ENCODE measurements at regions not wholly inside any gene's neighbourhood (a gene's known extent, or its start where the extent isn't known, plus 50 kb on each side); places are given as distances from the start of the nearest gene placed in this dataset.

- BruUV-seq (replicated peaks), result no TSS peak
- DNase-seq (no peak), ATAC-seq (no peak)
- H3K36me3 ChIP-seq (ENCODE audit: low read depth, low read length), result no peaks in the 10 kb centered on the region
- no peak overlapping the region for H3K27ac ChIP-seq (ENCODE audit: low read length)
- TF ChIP-seq EZH2phosphoT487 (IDR thresholded peaks at IDR 0.05; ENCODE audit: borderline replicate concordance, low read length) (no peak), CTCF (conservative IDR thresholded peaks at IDR 0.05; ENCODE audit: low read depth, low read length) (no peak), EZH2 (IDR thresholded peaks at IDR 0.05; ENCODE audit: low read length, unreplicated experiment) (no peak)
- peaks cover 16% of the 10 kb centered on the region for H3K27me3 ChIP-seq (ENCODE audit: low read length)
- H2AFZ ChIP-seq (ENCODE audit: low read length), result no peak overlapping the region
- H3K4me1 ChIP-seq (ENCODE audit: insufficient read depth, low read length), result no peaks in the 10 kb centered on the region
- intact Hi-C loops (cut with micrococcal nuclease), result no loop called here
- no peaks in the 10 kb centered on the region for H3K79me2 ChIP-seq (ENCODE audit: low read length)
- H4K20me1 ChIP-seq (ENCODE audit: low read length), result no peaks in the 10 kb centered on the region
- POLR2A ChIA-PET (ENCODE audit: unreplicated experiment), result no interaction called here
- no peak overlapping the region for H3K9ac ChIP-seq (ENCODE audit: low read length)
- no peaks in the 10 kb centered on the region for H3F3A ChIP-seq (ENCODE audit: low read length, unreplicated experiment)
- no peak overlapping the region for H3K4me3 ChIP-seq (ENCODE audit: low read length)
- CTCF ChIA-PET, result no interaction called here
- no peak overlapping the region for H3K4me2 ChIP-seq (ENCODE audit: low read length)
- no peaks in the 10 kb centered on the region for H3K9me3 ChIP-seq (ENCODE audit: low read length)
- H3K9me2 ChIP-seq (replicated peaks; ENCODE audit: low read length), result no peaks in the 10 kb centered on the region
Measured at GRCh38 chr1:110282395-110282794, 56.8 kb upstream of the RBM15 start.

GRCh38 chr1:110283677-110284076 lies 55.5 kb upstream of the RBM15 start:
- Histone ChIP-seq H3K9ac (ENCODE audit: low read length) (no peak overlapping the region), H3K4me3 (ENCODE audit: low read length) (no peak overlapping the region), H3K79me2 (ENCODE audit: low read length) (no peaks in the 10 kb centered on the region), H3K9me2 (replicated peaks; ENCODE audit: low read length) (no peaks in the 10 kb centered on the region), H2AFZ (ENCODE audit: low read length) (no peak overlapping the region), H3K36me3 (ENCODE audit: low read depth, low read length) (no peaks in the 10 kb centered on the region), H3K27ac (ENCODE audit: low read length) (no peak overlapping the region), H3F3A (ENCODE audit: low read length, unreplicated experiment) (no peaks in the 10 kb centered on the region), H3K27me3 (ENCODE audit: low read length) (peaks cover 9% of the 10 kb centered on the region), H4K20me1 (ENCODE audit: low read length) (no peaks in the 10 kb centered on the region), H3K9me3 (ENCODE audit: low read length) (no peaks in the 10 kb centered on the region), H3K4me2 (ENCODE audit: low read length) (no peak overlapping the region), H3K4me1 (ENCODE audit: insufficient read depth, low read length) (no peaks in the 10 kb centered on the region)
- no peak for ATAC-seq
- intact Hi-C loops (cut with micrococcal nuclease), result no loop called here
- TF ChIP-seq EZH2 (IDR thresholded peaks at IDR 0.05; ENCODE audit: low read length, unreplicated experiment), result no peak
- no peak for TF ChIP-seq CTCF (conservative IDR thresholded peaks at IDR 0.05; ENCODE audit: low read depth, low read length)
- no peak for TF ChIP-seq EZH2phosphoT487 (IDR thresholded peaks at IDR 0.05; ENCODE audit: borderline replicate concordance, low read length)
- POLR2A ChIA-PET (ENCODE audit: unreplicated experiment), result no interaction called here
- CTCF ChIA-PET, result no interaction called here
- no TSS peak for BruUV-seq (replicated peaks)
- no peak for DNase-seq

GRCh38 chr1:110285316-110285715 lies 53.9 kb upstream of the RBM15 start:
- H3K27ac ChIP-seq (ENCODE audit: low read length), result no peak overlapping the region
- no peak for ATAC-seq
- H3K4me3 ChIP-seq (ENCODE audit: low read length), result no peak overlapping the region
- no peak for DNase-seq
- no peak overlapping the region for H3K9ac ChIP-seq (ENCODE audit: low read length)
- intact Hi-C loops (cut with micrococcal nuclease), result no loop called here
- H3K9me2 ChIP-seq (replicated peaks; ENCODE audit: low read length), result no peaks in the 10 kb centered on the region
- no TSS peak for BruUV-seq (replicated peaks)
- POLR2A ChIA-PET (ENCODE audit: unreplicated experiment), result no interaction called here
- H3K27me3 ChIP-seq (ENCODE audit: low read length), result no peaks in the 10 kb centered on the region; the same call in 1 of the 2 replicates
- no peak overlapping the region for H3K4me2 ChIP-seq (ENCODE audit: low read length)
- no peaks in the 10 kb centered on the region for H3K36me3 ChIP-seq (ENCODE audit: low read depth, low read length)
- CTCF ChIA-PET, result no interaction called here
- no peaks in the 10 kb centered on the region for H3K4me1 ChIP-seq (ENCODE audit: insufficient read depth, low read length)
- H2AFZ ChIP-seq (ENCODE audit: low read length), result no peak overlapping the region
- no peaks in the 10 kb centered on the region for H3K9me3 ChIP-seq (ENCODE audit: low read length)
- TF ChIP-seq EZH2 (IDR thresholded peaks at IDR 0.05; ENCODE audit: low read length, unreplicated experiment), result no peak
- no peak for TF ChIP-seq EZH2phosphoT487 (IDR thresholded peaks at IDR 0.05; ENCODE audit: borderline replicate concordance, low read length)
- no peak for TF ChIP-seq CTCF (conservative IDR thresholded peaks at IDR 0.05; ENCODE audit: low read depth, low read length)
- H3K79me2 ChIP-seq (ENCODE audit: low read length), result no peaks in the 10 kb centered on the region
- no peaks in the 10 kb centered on the region for H3F3A ChIP-seq (ENCODE audit: low read length, unreplicated experiment)
- H4K20me1 ChIP-seq (ENCODE audit: low read length), result no peaks in the 10 kb centered on the region
